ENCODE measurements at regions not wholly inside any gene's neighbourhood (a gene's known extent, or its start where the extent isn't known, plus 50 kb on each side); places are given as distances from the start of the nearest gene placed in this dataset.

GRCh38 chr2:82708681-82709080 lies 1750.4 kb downstream of the SUCLG1 start:
- Histone ChIP-seq H3K27me3 (ENCODE audit: control insufficient read depth, insufficient read depth, low read length) (no peaks in the 10 kb centered on the region), H3K9me3 (ENCODE audit: control insufficient read depth in 2 of 3, insufficient read depth in 1 of 3, low read length in 3 of 3) (no peaks in the 10 kb centered on the region), H3K9ac (ENCODE audit: low read length in 3 of 3) (no peak overlapping the region), H3K4me3 (ENCODE audit: low read length in 3 of 3) (no peak overlapping the region), H3K27ac (ENCODE audit: low read depth in 2 of 2, low read length in 2 of 2) (no peak overlapping the region), H3K36me3 (ENCODE audit: control insufficient read depth in 2 of 3, insufficient read depth in 3 of 3, low read length in 3 of 3) (no peaks in the 10 kb centered on the region), H3K4me1 (ENCODE audit: control insufficient read depth in 2 of 3, insufficient read depth in 2 of 3, low read depth in 1 of 3, low read length in 3 of 3) (no peaks in the 10 kb centered on the region)
- intact Hi-C loops (cut with DNase I): no loop called here
- TF ChIP-seq CTCF (IDR thresholded peaks at IDR 0.05; ENCODE audit: borderline replicate concordance, extremely low read depth, insufficient read depth): no peak
- DNase-seq: no peak
- FAIRE-seq: no peak

- Histone ChIP-seq H3K27me3 (ENCODE audit: control insufficient read depth, insufficient read depth, low read length) (no peaks in the 10 kb centered on the region), H3K9ac (ENCODE audit: low read length in 3 of 3) (no peak overlapping the region), H3K27ac (ENCODE audit: low read depth in 2 of 2, low read length in 2 of 2) (no peak overlapping the region), H3K9me3 (ENCODE audit: control insufficient read depth in 2 of 3, insufficient read depth in 1 of 3, low read length in 3 of 3) (peaks cover 0 to 2% (median 0%) of the 10 kb centered on the region in 3 donors), H3K4me3 (ENCODE audit: low read length in 3 of 3) (no peak overlapping the region), H3K36me3 (ENCODE audit: control insufficient read depth in 2 of 3, insufficient read depth in 3 of 3, low read length in 3 of 3) (no peaks in the 10 kb centered on the region), H3K4me1 (ENCODE audit: control insufficient read depth in 2 of 3, insufficient read depth in 2 of 3, low read depth in 1 of 3, low read length in 3 of 3) (no peaks in the 10 kb centered on the region)
- DNase-seq (no peak), FAIRE-seq (no peak)
- TF ChIP-seq CTCF (IDR thresholded peaks at IDR 0.05; ENCODE audit: borderline replicate concordance, extremely low read depth, insufficient read depth): no peak
- intact Hi-C loops (cut with DNase I): no loop called here
Observed at GRCh38 chr2:82697231-82697630, 1761.8 kb downstream of the SUCLG1 start.

- no peak overlapping the region for H3K9ac ChIP-seq (ENCODE audit: low read length in 3 of 3)
- no peak overlapping the region for H3K27ac ChIP-seq (ENCODE audit: low read depth in 2 of 2, low read length in 2 of 2)
- H3K4me1 ChIP-seq (ENCODE audit: control insufficient read depth in 2 of 3, insufficient read depth in 2 of 3, low read depth in 1 of 3, low read length in 3 of 3): no peaks in the 10 kb centered on the region
- H3K36me3 ChIP-seq (ENCODE audit: control insufficient read depth in 2 of 3, insufficient read depth in 3 of 3, low read length in 3 of 3): no peaks in the 10 kb centered on the region
- H3K27me3 ChIP-seq (ENCODE audit: control insufficient read depth, insufficient read depth, low read length): no peaks in the 10 kb centered on the region
- intact Hi-C loops (cut with DNase I): no loop called here
- FAIRE-seq (no peak), DNase-seq (no peak)
- H3K9me3 ChIP-seq (ENCODE audit: control insufficient read depth in 2 of 3, insufficient read depth in 1 of 3, low read length in 3 of 3): peaks cover 0 to 2% (median 0%) of the 10 kb centered on the region in 3 donors
- no peak overlapping the region for H3K4me3 ChIP-seq (ENCODE audit: low read length in 3 of 3)
- TF ChIP-seq CTCF (IDR thresholded peaks at IDR 0.05; ENCODE audit: borderline replicate concordance, extremely low read depth, insufficient read depth): no peak
Observed at GRCh38 chr2:82694431-82694830, 1764.6 kb downstream of the SUCLG1 start.

- no peak for FAIRE-seq
- no peak overlapping the region for H3K9ac ChIP-seq (ENCODE audit: low read length in 3 of 3)
Observed at GRCh38 chr2:82690757-82691411, 1768.2 kb downstream of the SUCLG1 start.

More at GRCh38 chr2:82690757-82691411, 1768.2 kb downstream of the SUCLG1 start:
- no peak for TF ChIP-seq CTCF (IDR thresholded peaks at IDR 0.05; ENCODE audit: borderline replicate concordance, extremely low read depth, insufficient read depth)
- DNase-seq: peak in 1 of 5 donors; percentile 14
- H3K9me3 ChIP-seq (ENCODE audit: control insufficient read depth in 2 of 3, insufficient read depth in 1 of 3, low read length in 3 of 3): peaks cover 0 to 2% (median 0%) of the 10 kb centered on the region in 3 donors
- no peaks in the 10 kb centered on the region for H3K27me3 ChIP-seq (ENCODE audit: control insufficient read depth, insufficient read depth, low read length)
- no peak overlapping the region for H3K4me3 ChIP-seq (ENCODE audit: low read length in 3 of 3)
- no peaks in the 10 kb centered on the region for H3K4me1 ChIP-seq (ENCODE audit: control insufficient read depth in 2 of 3, insufficient read depth in 2 of 3, low read depth in 1 of 3, low read length in 3 of 3)
- H3K27ac ChIP-seq (ENCODE audit: low read depth in 2 of 2, low read length in 2 of 2): no peak overlapping the region
- intact Hi-C loops (cut with DNase I): no loop called here
- H3K36me3 ChIP-seq (ENCODE audit: control insufficient read depth in 2 of 3, insufficient read depth in 3 of 3, low read length in 3 of 3): no peaks in the 10 kb centered on the region
